ENCODE measurements at regions not wholly inside any gene's neighbourhood (a gene's known extent, or its start where the extent isn't known, plus 50 kb on each side); places are given as distances from the start of the nearest gene placed in this dataset.

DNA sequence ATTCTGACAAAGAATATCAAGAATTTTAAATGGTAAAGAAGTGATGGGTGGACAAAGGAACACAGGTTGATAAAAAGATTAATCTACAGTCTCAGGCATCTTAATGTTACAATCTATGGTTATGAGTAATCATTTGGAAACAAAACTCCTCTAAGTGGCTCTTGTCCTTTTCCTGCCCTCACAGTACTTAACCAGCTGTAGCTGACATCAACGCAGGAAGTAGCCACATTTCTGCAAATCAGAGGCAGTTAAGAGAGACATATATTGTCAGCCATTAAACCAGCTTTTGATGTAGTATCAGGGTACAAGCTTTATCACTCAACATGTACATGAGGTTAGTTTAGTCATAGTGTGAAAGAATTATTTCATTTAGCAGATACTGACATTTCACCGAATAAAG lies 244.6 kb downstream of the NR4A2 start:
- DNase-seq: peak; percentile 4

DNA sequence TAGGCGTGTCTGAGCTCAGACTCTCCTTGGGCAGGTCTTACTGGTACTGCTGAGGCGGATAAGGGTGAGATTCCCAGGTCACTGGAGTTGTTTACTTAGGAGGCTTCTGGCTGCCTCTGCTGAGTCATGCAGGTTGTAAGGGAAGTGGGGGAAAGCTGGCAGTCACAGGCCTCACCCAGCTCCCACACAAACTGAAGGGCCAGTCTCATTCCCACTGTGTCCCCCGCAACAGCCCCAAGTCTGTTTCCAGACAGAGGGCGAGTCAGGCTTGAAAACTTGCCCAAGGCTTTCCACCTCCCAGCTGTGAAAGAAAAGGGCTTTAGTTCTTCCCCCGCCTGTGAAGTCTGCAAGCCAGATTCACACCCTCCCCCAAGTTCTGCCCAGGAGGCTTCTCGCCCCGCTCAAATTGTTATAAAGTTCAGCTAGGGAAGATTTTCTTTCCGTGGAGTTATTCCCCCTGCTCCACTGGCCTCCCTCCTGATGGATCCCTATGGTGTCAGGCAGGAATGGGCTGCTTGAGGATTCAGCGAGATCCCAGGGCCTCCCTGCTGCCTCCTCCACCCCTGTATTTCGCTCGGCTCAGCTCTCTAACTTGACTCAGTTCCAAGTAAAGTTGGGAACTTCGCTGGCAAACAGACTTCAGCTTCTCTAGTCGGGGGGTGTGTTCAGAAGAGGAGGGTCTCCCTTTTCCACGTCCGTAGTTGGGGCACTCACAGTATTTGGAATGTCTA lies 248.6 kb downstream of the NR4A2 start:
- DNase-seq: peak; percentile 3

DNA sequence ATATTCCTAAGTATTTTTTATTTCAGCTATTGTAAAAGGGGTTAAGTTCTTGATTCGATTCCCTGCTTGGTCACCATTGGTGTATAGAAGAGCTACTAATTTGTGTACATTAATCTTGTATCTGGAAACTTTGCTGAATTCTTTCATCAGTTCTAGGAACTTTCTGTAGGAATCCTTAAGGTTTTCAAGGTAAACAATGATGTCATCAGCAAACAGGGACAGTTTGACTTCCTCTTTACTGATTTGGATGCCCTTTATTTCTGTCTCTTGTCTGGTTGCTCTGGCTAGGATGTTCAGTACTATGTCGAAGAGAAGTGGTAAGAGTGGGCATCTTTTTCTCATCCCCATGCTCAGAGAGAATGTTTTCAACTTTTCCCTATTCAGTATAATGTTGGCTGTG lies 252.7 kb downstream of the NR4A2 start:
- no peak for DNase-seq

DNA sequence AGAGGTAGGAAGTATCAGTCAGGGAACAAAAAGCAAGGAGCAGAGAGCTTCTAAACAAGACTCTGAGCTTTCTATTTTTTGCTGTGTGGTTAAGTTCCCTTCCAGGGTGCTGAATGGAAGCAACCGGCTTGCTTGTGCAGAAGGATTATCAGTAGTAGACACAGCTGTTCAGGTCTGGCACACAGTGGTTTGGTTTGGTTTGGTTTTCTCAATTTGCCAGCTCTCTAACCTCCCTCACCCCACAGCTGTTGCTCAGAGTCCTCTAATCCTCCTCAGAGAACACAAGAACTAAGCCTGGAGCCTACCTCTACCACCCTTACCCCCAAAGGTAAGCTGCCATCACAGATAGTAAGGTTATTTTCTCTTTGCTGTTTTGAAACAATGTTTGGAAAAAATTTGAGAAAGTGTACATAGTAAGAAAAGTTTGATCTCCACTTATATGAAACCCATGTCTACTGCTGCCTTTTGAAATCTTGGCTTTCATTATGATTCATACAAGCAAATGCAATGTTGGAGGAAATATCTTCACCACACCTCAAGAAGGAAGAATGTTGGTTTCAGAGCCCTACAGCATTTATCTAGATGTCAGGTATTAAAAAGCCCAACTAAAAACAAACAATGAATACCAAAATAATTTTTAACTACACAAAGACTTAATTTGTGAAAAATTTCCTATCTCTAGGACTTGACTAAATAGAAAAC lies 255.3 kb downstream of the NR4A2 start:
- peak; percentile 3 for DNase-seq

DNA sequence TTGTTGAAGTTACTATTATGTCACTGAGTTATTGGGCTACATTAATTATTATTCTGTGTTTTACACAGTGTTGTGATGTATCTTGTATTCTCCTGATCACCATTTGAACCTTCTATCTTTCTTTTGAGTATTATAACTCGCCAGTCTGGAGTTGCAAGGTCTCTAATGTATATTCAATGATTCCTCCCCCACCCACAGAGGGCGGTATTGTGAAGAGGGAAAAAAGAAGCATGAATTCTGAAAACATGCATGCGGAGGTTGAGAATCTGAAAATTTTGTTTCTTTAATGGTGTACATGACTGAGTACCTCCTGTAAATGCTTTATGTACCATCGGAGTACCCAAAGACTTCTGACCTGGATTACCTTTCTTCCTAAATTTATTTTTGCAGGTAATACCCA lies 266.6 kb downstream of the NR4A2 start:
- no peak for DNase-seq

DNA sequence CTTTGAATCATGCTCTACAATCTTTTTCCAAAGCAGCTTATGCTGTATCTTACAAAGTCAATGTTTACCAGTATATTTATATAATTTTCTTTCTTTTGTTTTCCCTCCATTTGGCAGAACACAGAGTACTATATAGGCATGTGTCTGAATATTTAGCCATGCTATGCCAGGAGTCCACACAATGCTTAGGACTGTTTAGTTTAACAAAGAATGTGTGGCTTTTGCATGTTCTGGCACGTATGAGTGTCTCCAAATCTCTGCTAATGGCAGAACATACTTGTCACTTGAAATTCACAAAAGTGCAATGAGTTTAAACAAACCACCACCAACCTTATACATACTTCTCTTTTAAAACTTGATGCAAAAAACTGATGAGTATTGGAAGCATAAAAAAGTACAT lies 268.0 kb downstream of the NR4A2 start:
- DNase-seq: no peak

DNA sequence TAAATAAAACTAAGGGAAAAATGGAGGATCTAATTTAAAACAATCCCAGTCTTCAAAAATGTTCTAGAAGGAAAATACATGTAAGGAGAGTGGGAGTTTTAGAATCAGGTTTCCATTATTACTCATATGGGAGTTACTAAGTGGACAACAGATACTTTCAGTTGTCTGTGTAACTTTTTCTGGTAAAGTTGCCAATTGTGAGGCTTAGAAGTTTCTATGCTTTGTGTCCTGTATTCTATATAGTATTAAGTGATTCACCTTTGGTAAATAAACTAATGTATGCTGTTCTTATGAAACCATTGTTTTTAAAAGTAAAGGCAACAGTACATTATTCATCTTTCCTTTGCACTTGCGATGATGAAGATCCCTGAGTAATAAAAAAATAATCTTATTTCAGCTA lies 274.9 kb downstream of the NR4A2 start:
- DNase-seq: no peak

DNA sequence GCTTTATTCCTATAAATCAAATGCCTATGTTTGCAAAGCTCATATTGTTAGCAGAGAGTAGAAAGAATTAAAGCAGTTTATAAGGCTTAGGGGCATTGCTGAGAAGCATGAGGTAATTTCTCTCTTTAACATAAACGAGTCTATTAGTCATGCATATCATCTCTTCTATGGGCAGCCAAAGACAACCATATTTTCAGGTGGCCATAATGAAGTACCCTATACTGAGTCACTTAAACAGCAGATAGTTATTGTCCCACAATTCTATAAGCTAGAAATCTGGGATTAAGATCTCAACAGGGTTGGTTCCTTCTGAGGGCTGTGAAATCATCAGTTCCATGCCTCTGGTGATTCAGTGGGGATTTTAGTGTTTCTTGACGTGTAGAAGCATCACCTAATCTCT lies 277.5 kb downstream of the NR4A2 start:
- no peak for DNase-seq

DNA sequence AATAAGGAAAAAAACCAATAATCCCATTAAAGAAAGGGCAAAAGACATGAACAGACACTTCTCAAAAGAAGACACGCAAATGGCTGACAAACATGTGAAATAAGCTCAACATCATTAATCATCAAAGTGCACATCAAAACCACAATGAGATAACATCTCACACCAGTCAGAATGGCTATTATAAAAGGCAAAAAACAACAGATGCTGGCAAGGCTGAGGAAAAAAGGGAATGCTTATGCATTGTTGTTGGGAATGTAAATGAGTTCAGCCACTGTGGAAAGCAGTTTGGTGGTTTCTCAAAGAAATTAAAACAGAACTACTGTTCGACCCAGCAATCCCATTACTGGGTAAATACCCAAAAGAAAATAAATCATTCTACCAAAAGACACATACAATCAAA lies 285.6 kb downstream of the NR4A2 start:
- no peak for DNase-seq

DNA sequence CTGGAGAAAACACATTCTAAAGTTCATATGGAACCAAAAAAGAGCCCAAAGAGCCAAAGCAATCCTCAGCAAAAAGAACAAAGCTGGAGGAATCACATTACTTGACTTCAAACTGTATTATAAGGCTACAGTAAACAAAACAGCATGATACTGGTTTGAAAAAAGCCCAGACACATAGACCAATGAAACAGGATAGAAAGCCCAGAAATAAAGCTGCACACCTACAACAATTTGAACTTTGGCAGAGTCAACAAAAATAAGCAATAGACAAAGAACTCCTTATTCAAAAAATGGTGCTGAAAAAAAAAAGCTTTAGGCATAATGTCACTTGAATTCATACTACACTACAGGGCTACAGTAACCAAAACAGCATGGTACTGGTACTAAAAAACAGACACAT lies 289.6 kb downstream of the NR4A2 start:
- no peak for DNase-seq

DNA sequence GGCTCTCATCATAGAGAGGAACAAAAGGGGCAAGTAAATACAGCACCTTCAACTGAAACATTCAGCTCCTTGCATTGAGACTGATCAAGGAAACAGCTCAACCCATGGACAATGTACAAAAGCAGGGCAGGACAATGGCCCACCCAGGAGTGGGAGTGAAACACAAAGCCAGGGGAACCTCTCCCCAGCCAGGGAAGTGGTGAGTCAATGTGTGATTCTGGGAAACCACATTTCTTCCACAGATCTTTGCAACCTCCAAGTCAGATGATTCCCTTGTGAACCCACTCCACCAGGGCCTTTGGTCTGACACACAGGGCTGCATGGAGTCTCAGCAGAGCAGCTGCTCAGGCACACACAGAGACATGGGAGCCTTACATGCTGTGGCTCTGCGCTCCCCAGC lies 294.5 kb downstream of the NR4A2 start:
- no peak for DNase-seq

DNA sequence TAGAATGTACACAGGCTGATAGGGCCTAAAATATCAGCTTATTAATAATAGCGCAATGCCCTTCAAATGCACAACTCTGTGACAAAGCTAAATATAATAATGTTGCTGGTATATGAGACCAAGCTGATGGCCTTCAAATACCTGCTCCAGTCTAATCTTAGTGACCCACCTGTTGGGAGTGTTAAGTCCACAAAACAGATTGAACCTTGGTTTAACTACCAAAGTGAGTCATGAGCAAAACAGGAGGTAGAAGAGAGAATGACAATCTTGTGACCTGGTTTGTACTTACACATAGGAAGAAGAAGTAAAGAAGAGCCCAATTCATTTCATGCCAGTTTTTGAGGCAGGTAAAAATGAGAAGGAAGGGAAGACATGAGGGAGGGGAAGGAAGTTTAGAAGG lies 295.0 kb downstream of the NR4A2 start:
- no peak for DNase-seq

DNA sequence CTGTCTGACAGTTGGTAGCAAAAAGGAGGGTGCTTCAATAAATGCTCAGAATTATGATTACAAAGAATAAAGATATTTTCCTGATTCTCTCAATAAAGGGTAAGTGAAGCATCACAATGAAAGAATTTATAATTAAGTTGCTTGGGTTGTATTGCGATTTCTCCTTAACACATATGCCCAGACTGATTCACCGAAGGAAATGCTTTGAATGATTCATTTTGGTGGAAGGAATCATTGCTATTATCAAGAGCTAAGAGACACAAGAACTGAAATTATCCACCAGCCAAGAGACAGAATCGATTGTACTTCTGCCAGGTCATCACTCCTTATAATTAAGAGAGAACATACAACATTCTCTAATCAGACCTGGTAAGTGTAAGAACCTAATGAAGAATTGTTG lies 301.4 kb downstream of the NR4A2 start:
- DNase-seq: no peak

DNA sequence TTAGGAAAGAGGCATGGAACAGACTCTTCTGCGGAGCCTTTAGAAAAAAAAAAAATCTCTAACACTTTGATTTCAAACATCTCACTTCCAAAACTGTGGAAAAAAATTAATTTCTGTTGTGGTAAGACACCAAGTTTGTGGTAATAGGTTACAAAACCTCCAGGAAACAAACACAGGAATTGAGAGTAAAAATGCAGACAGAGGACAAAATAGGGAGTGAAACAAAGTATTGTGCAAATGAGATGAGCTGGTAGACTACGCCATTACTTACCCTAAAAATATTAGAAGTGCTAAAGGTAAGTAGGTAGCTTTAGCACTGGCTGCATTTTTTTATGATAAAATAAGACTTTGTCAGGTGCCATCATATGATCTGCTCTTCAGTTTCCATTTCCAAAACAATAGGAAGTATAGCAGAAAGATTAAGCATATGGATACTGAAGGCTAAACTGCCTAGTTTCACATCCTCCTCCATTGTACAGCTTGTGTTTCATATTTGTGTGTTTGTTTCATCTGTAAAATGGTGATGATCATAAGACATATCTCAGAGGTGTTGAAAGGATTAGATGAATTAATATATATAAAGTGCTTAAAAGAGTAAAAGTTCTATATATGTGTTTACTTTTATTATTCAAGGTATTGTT lies 309.2 kb downstream of the NR4A2 start:
- no peak for DNase-seq

DNA sequence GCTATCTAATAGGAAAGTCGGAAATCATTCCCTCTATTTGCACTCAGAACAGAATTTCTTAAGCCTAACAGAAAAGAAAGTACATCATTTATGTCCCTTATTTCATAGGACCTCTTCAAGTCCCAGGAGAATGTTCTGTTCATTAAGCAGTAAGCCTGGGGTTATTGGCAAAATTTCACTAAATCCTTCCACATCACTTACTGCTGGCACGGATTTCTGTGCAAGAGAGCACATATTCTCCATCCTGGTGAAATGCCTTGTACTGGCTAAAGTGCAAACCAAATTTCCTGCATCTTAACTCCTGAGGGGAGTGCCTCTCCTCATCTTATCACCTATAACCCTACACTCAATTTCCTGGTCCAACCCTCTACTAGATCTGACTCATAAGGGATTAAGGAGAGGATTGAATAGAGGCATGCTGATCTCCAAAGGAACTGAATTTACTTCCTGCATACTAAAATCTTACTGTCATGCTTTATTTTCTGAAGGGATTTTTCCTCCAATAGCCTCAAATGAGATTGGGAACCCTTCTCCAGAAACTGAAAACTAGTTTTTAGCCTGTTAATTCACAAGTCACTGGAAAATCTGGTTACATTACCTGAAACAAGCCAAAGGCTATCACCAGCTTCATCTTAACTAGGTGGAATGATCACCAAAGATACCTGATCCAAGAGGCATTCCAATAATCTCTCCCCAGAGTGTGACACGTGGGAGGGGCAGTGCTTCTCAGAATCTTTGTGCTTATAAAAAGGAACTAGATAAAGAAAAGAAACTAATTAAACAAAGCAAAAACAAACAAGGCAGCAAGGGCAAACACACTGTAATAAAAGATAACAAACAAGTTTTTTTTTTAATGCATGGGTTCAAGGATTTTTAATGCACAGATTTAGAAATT lies 311.1 kb downstream of the NR4A2 start:
- no peak for DNase-seq

DNA sequence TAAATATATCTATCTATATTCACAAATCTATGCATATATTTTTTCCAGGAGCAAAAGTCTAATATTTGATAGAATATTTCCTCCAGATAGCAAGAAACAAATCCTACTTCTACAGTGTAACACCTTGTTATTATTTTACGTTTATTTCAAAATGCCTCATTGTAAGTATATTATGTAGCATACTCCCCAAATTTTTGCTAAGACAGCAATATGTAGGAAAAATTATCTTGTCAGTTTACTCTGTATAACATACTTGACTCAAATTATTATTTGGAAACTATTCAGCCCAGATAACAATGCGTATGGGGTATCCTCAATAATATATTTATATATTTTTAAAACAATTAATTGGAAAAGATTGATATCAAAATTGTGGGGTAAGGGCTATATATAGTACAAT lies 313.2 kb downstream of the NR4A2 start:
- DNase-seq: no peak

DNA sequence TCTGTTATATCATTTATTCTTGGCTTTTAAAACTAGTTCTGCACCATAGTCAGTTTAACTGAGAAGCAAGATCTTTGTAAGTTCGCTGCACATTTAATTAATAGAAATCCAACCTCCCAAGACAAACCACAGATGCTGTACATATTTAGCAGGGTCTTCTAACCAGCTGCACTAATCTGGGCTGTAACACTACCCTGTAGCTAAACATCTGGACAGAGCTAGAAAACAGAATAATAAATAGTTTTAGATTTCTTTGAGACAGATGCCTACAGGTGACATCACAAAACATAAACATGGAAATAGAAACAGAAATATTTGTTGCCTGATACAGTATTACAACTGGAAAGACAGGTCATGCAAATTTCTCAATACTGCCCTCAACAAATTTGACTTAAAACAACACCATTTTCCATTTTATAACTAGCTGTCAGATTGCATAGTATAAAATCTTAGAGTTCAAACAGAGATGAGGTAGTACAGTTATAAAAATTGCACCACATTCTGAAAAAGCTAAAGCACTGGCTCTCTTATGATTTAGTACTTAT lies 315.1 kb downstream of the NR4A2 start:
- DNase-seq: peak; percentile 6

DNA sequence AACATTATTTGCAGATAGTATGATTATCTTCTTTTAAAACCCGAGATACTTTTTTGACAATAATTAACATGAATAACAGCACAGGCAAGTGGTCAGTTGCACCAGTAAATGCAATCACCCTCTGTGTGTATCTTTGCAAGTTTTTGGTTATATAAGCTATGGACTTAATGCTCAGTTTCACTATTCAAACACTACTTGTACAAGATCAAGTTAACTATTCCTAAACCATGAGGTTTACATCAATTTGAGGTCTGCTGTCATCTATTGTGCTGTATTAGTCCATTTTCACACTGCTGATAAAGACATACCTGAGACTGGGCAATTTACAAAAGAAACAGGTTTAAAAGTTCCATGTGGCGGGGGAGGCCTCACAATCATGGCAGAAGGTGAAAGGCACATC lies 323.2 kb downstream of the NR4A2 start:
- DNase-seq: no peak

DNA sequence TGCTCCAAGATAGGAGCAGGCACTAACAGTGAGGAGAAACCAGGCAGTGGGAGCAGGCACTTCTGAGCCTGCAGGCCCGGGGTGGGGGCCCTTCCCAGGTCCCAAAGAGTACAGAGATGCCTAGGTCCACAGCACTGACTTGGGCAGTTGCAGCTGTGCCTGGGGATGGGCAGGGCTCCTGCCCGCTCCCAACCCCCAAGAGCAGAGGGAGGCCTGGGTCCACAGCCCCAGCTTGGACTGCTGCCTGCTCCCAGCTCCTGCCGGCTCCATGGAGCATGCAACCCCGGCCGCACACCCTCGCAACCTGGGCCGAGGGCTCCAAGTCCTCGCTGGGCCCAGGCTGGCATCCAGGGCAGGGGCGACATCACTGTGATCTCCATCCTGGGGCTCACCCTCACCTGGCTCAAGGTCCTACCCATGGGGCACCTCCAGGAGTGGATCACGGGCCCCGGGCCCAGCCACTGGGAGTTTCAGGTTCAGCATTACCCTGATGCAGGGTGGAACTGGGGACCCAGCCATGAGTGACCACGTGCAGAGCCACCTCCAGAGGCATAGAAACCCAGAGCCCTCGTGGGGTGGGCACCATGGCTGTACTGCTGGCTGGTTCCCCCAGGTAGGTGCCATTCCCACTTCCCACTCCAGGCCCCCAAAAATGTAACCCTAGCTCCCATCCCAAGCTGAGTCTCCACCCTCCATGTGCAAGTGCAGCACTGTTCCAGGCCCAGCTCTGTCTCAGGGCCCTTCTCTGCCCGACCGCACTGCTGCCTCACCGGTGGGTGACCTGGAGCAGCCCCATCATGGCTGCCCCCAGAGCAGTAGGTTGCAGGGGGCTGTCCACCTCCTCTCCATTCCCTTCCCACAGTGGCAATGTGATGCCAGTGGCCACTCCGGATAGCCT lies 325.6 kb downstream of the NR4A2 start:
- no peak for DNase-seq

DNA sequence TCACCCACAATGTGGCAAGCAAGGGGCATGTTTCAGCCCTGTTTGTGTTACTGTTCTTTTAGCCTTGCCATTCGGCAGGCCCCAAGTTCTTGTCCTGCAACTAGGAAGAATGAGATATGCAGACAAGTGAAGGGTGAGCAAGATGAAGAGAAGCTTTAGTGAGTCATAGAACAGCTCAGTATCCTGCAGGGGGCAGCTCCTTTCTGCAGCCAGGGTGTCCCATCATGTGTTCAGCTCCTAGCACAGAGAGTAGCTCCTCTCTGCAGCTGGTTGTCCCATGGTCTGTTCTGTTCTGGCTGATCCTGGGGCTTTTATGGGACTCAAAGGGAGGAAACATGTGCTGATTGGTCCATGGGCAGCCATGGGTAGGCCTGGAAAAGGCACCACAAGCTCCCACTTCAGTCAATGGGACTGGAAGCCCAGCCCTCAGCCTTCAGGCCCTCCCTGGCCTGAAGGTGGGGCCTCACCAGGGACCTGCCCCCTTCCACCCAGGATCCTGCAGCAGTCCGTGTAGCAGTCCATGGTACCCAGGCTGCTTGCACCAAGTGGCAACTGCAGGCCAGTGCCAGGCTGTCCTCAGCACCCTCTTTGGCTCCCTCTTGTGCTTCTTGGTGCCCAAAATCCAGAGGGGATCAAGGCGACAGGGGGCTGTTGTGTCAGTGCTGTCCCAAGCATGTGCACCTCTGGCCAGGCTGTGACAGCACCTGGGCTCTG lies 326.4 kb downstream of the NR4A2 start:
- no peak for DNase-seq
